IPS-15b (cell line): ENCODE measurements at regions not wholly inside any gene's neighbourhood (a gene's known extent, or its start where the extent isn't known, plus 50 kb on each side); places are given as distances from the start of the nearest gene placed in this dataset.
"Not testable (repeated sequence)": the region's sequence is repeated elsewhere in the genome, so short reads cannot be mapped to it uniquely, and the experiment has no call there.

ENCODE experiments used
- H3K27me3 ChIP-seq: one replicate; pipeline ENCODE4 v1.6.1; 2013; ENCODE audit warnings: low read length; ENCODE audit not compliant: control insufficient read depth, insufficient read depth
- H3K36me3 ChIP-seq: one replicate; pipeline ENCODE4 v1.6.1; 2013; ENCODE audit warnings: low read length; ENCODE audit not compliant: control insufficient read depth, insufficient read depth
- H3K4me1 ChIP-seq: one replicate; pipeline ENCODE4 v1.6.1; 2013; ENCODE audit warnings: mild to moderate bottlenecking, low read length; ENCODE audit not compliant: control insufficient read depth, insufficient read depth
- H3K4me3 ChIP-seq: one replicate; pipeline ENCODE4 v1.5.1; 2013; ENCODE audit warnings: low read depth, low read length
- H3K9ac ChIP-seq: one replicate; pipeline ENCODE4 v1.6.1; 2013; ENCODE audit warnings: low read depth, mild to moderate bottlenecking, low read length
- H3K9me3 ChIP-seq: one replicate; pipeline ENCODE4 v1.6.1; 2013; ENCODE audit warnings: mild to moderate bottlenecking, low read length; ENCODE audit not compliant: control insufficient read depth, insufficient read depth

- no peaks in the 10 kb centered on the region for H3K9me3 ChIP-seq
- no peak overlapping the region for H3K4me3 ChIP-seq
- H3K4me1 ChIP-seq = peaks cover 4% of the 10 kb centered on the region
- H3K9ac ChIP-seq = no peak overlapping the region
- no peaks in the 10 kb centered on the region for H3K27me3 ChIP-seq
- H3K36me3 ChIP-seq = no peaks in the 10 kb centered on the region
Measured at GRCh38 chr10:21125471-21126228, 228.5 kb upstream of the NEBL start.

DNA sequence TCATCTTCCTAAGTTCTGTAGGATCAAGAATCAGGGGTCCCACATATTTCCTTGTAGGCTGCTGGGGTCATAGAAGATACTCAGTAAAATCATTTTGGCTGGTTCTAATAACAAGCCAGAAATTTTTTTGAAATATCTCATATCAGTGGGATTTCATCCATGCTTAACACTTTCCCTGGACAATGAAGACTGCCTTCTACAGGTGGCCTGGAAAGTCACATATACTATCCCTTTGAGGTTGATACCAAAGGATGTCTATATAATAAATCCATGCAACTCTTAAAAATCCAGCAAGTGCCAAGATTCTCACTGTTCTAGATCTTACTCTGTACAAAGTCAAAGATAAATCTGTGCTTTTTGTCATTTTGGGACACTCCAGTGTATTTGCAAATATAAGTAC, 225.8 kb upstream of the NEBL start:
- Histone ChIP-seq H3K27me3 (no peaks in the 10 kb centered on the region), H3K36me3 (no peaks in the 10 kb centered on the region), H3K4me3 (no peak overlapping the region), H3K4me1 (no peaks in the 10 kb centered on the region), H3K9ac (no peak overlapping the region), H3K9me3 (no peaks in the 10 kb centered on the region)

GRCh38 chr10:21121822-21122221, 224.7 kb upstream of the NEBL start:
- not testable (repeated sequence) for H3K9me3 ChIP-seq, H3K4me3 ChIP-seq, H3K27me3 ChIP-seq, H3K4me1 ChIP-seq, H3K9ac ChIP-seq, H3K36me3 ChIP-seq

DNA sequence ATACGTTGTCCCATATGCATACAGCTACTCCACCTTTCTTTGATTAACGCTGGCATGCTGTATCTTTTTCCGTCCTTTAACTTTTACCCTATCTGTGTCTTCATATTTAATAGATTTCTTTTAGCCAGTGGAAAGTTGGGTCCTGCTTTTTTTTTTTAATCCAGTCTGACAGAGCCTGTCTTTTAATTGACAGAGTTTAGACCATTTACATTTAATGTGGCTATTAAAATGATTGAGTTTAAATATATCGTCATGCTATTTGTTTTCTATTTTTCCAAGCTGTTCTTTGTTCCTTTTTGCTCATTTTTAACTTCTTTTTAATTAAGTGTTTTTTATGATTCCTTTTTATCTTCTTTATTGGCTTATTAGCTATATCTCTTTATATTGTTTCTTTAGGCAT, 217.6 kb upstream of the NEBL start:
- H3K4me1 ChIP-seq = no peaks in the 10 kb centered on the region
- H3K36me3 ChIP-seq = no peaks in the 10 kb centered on the region
- no peaks in the 10 kb centered on the region for H3K9me3 ChIP-seq
- H3K27me3 ChIP-seq = no peaks in the 10 kb centered on the region
- H3K9ac ChIP-seq = no peak overlapping the region
- no peak overlapping the region for H3K4me3 ChIP-seq

GRCh38 chr10:21110358-21110757, 213.2 kb upstream of the NEBL start:
- H3K27me3 ChIP-seq = no peaks in the 10 kb centered on the region
- H3K36me3 ChIP-seq = no peaks in the 10 kb centered on the region
- no peaks in the 10 kb centered on the region for H3K9me3 ChIP-seq
- H3K4me1 ChIP-seq = no peaks in the 10 kb centered on the region
- no peak overlapping the region for H3K9ac ChIP-seq
- H3K4me3 ChIP-seq = no peak overlapping the region

- H3K4me1 ChIP-seq, H3K27me3 ChIP-seq, H3K4me3 ChIP-seq, H3K9me3 ChIP-seq, H3K9ac ChIP-seq, H3K36me3 ChIP-seq: not testable (repeated sequence)
Measured at GRCh38 chr10:21106931-21107330, 209.8 kb upstream of the NEBL start.

GRCh38 chr10:21105331-21105730, 208.2 kb upstream of the NEBL start:
- H3K27me3 ChIP-seq, H3K9ac ChIP-seq, H3K9me3 ChIP-seq, H3K4me1 ChIP-seq, H3K4me3 ChIP-seq, H3K36me3 ChIP-seq: not testable (repeated sequence)

DNA sequence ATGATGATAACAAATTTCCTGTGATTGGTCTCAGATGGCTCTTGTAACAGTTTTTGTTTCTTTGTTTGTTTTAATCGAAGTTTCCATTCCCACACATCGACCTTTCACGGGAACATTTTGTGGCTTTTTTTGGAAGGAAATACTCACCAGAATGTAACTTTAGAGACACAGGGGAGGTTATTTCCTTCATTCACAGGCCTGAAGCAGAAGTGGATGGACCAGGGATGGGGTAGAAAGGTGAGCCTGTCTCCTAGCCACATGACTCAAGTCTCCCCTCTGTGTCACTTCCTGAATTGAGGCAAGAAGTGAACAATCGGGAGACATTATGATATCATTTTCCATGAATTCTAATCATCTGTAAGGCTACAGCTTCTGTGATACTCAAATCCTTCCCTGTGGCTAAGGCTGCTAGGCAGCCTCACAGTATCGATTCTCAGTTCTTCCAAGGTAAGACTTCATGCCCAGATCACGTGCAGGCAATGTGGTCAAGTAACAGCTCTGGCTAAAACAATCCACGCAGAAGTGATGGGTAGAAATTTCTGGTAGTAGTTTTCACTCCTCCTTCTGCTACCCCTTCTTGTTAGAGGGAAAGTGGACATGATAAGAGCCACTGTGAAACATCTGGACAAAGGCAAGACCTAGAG, 203.9 kb upstream of the NEBL start:
- H3K9ac ChIP-seq = no peak overlapping the region
- no peaks in the 10 kb centered on the region for H3K27me3 ChIP-seq
- no peaks in the 10 kb centered on the region for H3K4me1 ChIP-seq
- H3K36me3 ChIP-seq = no peaks in the 10 kb centered on the region
- H3K4me3 ChIP-seq = no peak overlapping the region
- H3K9me3 ChIP-seq = no peaks in the 10 kb centered on the region

DNA sequence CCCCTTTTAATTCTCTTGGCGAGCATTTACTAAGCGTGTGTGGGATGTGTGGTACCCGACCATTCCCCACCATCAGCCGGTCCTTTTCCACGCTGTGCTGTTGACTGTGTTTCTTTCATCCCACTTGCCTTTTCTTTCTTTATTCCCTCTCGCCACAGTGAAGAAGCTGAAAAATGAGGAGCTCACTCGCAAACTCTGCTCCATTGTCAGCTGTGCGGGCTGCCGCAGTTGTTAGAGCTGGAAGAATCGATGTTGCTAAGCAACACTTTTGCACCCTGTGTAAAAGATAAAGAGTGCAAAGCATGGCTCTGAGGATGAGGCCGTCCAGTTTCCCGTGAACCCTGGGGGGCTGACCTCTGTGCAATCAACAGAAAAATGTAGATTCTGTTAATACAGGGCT, 203.1 kb upstream of the NEBL start:
- Histone ChIP-seq H3K4me3 (no peak overlapping the region), H3K27me3 (no peaks in the 10 kb centered on the region), H3K36me3 (no peaks in the 10 kb centered on the region), H3K4me1 (no peaks in the 10 kb centered on the region), H3K9ac (no peak overlapping the region), H3K9me3 (no peaks in the 10 kb centered on the region)

DNA sequence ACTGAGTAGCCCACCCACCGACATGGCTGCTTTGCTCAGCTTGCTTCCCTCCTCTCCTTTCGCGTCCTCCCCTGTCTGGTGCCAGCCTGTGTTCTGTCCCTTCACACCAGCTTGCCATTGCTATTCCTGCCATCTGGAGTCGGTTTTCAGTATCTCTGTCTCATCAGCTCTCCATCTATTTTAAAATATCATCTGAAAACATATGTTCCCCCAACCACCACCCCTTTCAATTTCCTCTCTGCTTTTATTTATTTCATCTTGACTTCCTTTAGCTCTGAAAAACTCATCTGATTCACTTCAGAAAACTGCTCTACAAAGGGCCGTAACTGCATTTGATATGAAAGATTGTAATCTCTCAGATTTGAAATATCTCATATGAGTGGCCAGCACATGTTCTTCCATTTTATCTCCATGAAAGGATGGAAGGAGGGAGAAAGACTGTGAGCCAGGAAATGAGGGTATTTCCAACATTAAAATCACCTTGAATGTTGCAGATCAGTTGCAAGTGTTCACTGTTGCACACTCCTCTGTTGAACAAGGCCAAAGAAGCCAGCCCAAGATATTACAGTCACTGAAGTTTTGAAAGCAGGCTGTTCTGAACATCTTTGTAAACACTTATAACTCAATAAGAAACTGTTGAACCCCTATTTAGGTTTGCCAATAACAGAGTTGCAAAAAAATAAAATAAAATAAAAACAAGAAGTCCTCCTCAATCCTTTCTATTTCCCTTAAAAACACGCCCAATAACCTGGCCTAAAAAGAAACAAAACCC, 202.4 kb upstream of the NEBL start:
- no peak overlapping the region for H3K4me3 ChIP-seq
- no peak overlapping the region for H3K9ac ChIP-seq
- H3K27me3 ChIP-seq = no peaks in the 10 kb centered on the region

DNA sequence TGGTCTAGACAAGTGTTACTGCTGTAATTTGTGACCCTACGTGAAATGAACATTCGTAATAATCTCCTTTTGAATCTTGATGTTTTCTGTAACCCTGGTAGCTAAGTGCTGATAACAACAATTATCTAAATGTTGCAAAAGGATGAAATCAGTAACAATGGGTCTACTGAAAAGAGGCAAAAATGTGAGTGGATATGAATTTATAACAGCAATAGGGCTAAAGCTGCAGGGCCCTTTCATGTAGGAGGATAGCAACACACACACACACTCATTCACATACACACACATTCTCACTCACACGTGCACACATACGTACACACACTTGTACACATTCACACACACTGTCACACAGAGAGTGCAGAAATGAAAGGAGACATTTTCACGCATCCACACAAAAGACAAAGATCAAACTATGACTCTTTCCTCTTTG, 200.8 kb upstream of the NEBL start:
- Histone ChIP-seq H3K36me3 (no peaks in the 10 kb centered on the region), H3K4me1 (no peaks in the 10 kb centered on the region), H3K4me3 (no peak overlapping the region), H3K27me3 (no peaks in the 10 kb centered on the region), H3K9me3 (no peaks in the 10 kb centered on the region), H3K9ac (no peak overlapping the region)

More for the DNA sequence above, 202.4 kb upstream of the NEBL start:
- Histone ChIP-seq H3K9me3 (no peaks in the 10 kb centered on the region), H3K4me1 (no peaks in the 10 kb centered on the region), H3K36me3 (no peaks in the 10 kb centered on the region)
